IMR-90 (cell line): ENCODE measurements at regions not wholly inside any gene's neighbourhood (a gene's known extent, or its start where the extent isn't known, plus 50 kb on each side); places are given as distances from the start of the nearest gene placed in this dataset.

Experiments used
- ATAC-seq: fragments of 200-7000 bp; cut with Tn5 transposase; 2 replicates; pipeline ENCODE4 v1.9.1; 2020; ENCODE audit warnings: low read depth, mild to moderate bottlenecking, moderate library complexity
- BruUV-seq: library from RNA; stranded (reverse); fragments of 400-500 nt; replicated peaks from 2 replicates; lab custom pipeline; 2021; lab: Mats Ljungman, UMichigan
- CTCF ChIA-PET: fragments of 300-600 bp; formaldehyde crosslinking; extraction: SDS; loops from one replicate; lab custom pipeline; 2021; ENCODE audit warnings: antibody characterized with exemption; lab: Yijun Ruan, JAX
- POLR2A ChIA-PET: fragments of 300-600 bp; sonication (Branson Sonifier 250); formaldehyde crosslinking; loops from one replicate; lab custom pipeline; 2022; ENCODE audit warnings: antibody characterized with exemption; ENCODE audit not compliant: unreplicated experiment; lab: Charles Lee
- DNase-seq: peaks from one replicate; pipeline ENCODE4 v3.0.0; 2013
- H2AFZ ChIP-seq: replicated peaks from 2 replicates; pipeline ENCODE3; 2013; ENCODE audit warnings: low read length, mild to moderate bottlenecking; ENCODE audit not compliant: poor library complexity
- H2AK5ac ChIP-seq: 2 replicates; pipeline ENCODE4 v1.6.1; 2013; ENCODE audit warnings: low read depth, low read length, inconsistent platforms
- H2AK9ac ChIP-seq: replicated peaks from 2 replicates; pipeline ENCODE3; 2013; ENCODE audit warnings: mild to moderate bottlenecking, low read depth, low read length, moderate library complexity; ENCODE audit not compliant: poor library complexity
- H2BK120ac ChIP-seq: 2 replicates; pipeline ENCODE4 v1.6.1; 2013; ENCODE audit warnings: low read depth, low read length, inconsistent platforms
- H2BK15ac ChIP-seq: 3 replicates; pipeline ENCODE4 v1.6.1; 2013; ENCODE audit warnings: low read depth, low read length, inconsistent platforms
- H2BK20ac ChIP-seq: 2 replicates; pipeline ENCODE4 v1.6.1; 2013; ENCODE audit warnings: low read depth, mild to moderate bottlenecking, inconsistent platforms, low read length, moderate library complexity
- H2BK5ac ChIP-seq: 2 replicates; pipeline ENCODE4 v1.6.1; 2013; ENCODE audit warnings: mild to moderate bottlenecking, low read depth, low read length, inconsistent platforms; ENCODE audit not compliant: poor library complexity, severe bottlenecking
- H3K14ac ChIP-seq: replicated peaks from 2 replicates; pipeline ENCODE4 v1.6.1; 2013; ENCODE audit warnings: low read depth, low read length, inconsistent platforms
- H3K18ac ChIP-seq: 2 replicates; pipeline ENCODE4 v1.6.1; 2013; ENCODE audit warnings: low read depth, low read length, control low read depth
- H3K23ac ChIP-seq: 2 replicates; pipeline ENCODE4 v1.6.1; 2013; ENCODE audit warnings: low read depth, low read length, inconsistent platforms
- H3K27ac ChIP-seq: 2 replicates; pipeline ENCODE4 v1.5.1; 2013; ENCODE audit warnings: mild to moderate bottlenecking, control low read depth, low read length; ENCODE audit not compliant: insufficient read depth
- H3K27me3 ChIP-seq: 2 replicates; pipeline ENCODE4 v1.6.1; 2013; ENCODE audit warnings: low read length; ENCODE audit not compliant: control insufficient read depth, insufficient read depth
- H3K36me3 ChIP-seq: 2 replicates; pipeline ENCODE4 v1.6.1; 2013; ENCODE audit warnings: low read length, mixed read lengths; ENCODE audit not compliant: control insufficient read depth, insufficient read depth
- H3K4ac ChIP-seq: 2 replicates; pipeline ENCODE4 v1.6.1; 2013; ENCODE audit warnings: low read depth, low read length, inconsistent platforms
- H3K4me1 ChIP-seq: 2 replicates; pipeline ENCODE4 v1.6.1; 2013; ENCODE audit warnings: low read length, mixed read lengths; ENCODE audit not compliant: control insufficient read depth, insufficient read depth
- H3K4me2 ChIP-seq: 2 replicates; pipeline ENCODE4 v1.6.1; 2013; ENCODE audit warnings: low read depth, mild to moderate bottlenecking, control low read depth, low read length, moderate library complexity
- H3K4me3 ChIP-seq: 2 replicates; pipeline ENCODE4 v1.5.1; 2013; ENCODE audit warnings: low read depth, mild to moderate bottlenecking, control low read depth, low read length, moderate library complexity; ENCODE audit not compliant: insufficient read depth
- H3K56ac ChIP-seq: 2 replicates; pipeline ENCODE4 v1.6.1; 2013; ENCODE audit warnings: low read length, inconsistent platforms; ENCODE audit not compliant: insufficient read depth; ENCODE audit errors: extremely low read depth
- H3K79me1 ChIP-seq, 2 experiments: 2 replicates each; pipeline ENCODE4 v1.6.1; 2013; ENCODE audit warnings: low read length in 2 of 2, inconsistent platforms in 1 of 2, low read depth in 1 of 2
- H3K9ac ChIP-seq: 2 replicates; pipeline ENCODE4 v1.6.1; 2013; ENCODE audit warnings: low read depth, low read length, control low read depth
- H3K9me1 ChIP-seq: 2 replicates; pipeline ENCODE4 v1.6.1; 2013; ENCODE audit warnings: low read length, inconsistent platforms; ENCODE audit not compliant: insufficient read depth
- H3K9me3 ChIP-seq: 2 replicates; pipeline ENCODE4 v1.6.1; 2013; ENCODE audit warnings: low read length; ENCODE audit not compliant: control insufficient read depth, insufficient read depth
- H4K20me1 ChIP-seq: 2 replicates; pipeline ENCODE4 v1.6.1; 2013; ENCODE audit warnings: low read length, inconsistent platforms; ENCODE audit not compliant: insufficient read depth
- H4K5ac ChIP-seq: 2 replicates; pipeline ENCODE4 v1.6.1; 2013; ENCODE audit warnings: mild to moderate bottlenecking, low read depth, low read length, control low read depth
- H4K8ac ChIP-seq, 2 experiments: 2 replicates each; pipeline ENCODE4 v1.6.1; 2013; ENCODE audit warnings: low read depth in 2 of 2, low read length in 2 of 2, control low read depth in 1 of 2, inconsistent platforms in 1 of 2
- H4K91ac ChIP-seq: 2 replicates; pipeline ENCODE4 v1.6.1; 2013; ENCODE audit warnings: low read depth, low read length, inconsistent platforms; ENCODE audit not compliant: insufficient read depth
- CHD1 ChIP-seq: IDR thresholded peaks from 2 replicates; pipeline ENCODE4 v1.6.1; 2012; ENCODE audit warnings: low read depth, low read length, improper control_type of control experiment
- ELK1 ChIP-seq: fragments of 150-350 bp; IDR thresholded peaks from 2 replicates; pipeline ENCODE4 v1.6.1; 2016; ENCODE audit warnings: low read depth, mild to moderate bottlenecking, low read length, moderate library complexity, borderline replicate concordance
- FOS ChIP-seq: fragments of 150-350 bp; IDR thresholded peaks from 2 replicates; pipeline ENCODE4 v1.6.1; 2016; ENCODE audit warnings: low read depth, low read length
- MAFK ChIP-seq: IDR thresholded peaks from 2 replicates; pipeline ENCODE4 v1.6.1; 2012; ENCODE audit warnings: low read depth, low read length, improper control_type of control experiment
- MAZ ChIP-seq: IDR thresholded peaks from 2 replicates; pipeline ENCODE4 v1.6.1; 2012; ENCODE audit warnings: low read depth, mild to moderate bottlenecking, low read length, improper control_type of control experiment, moderate library complexity, borderline replicate concordance
- MXI1 ChIP-seq: IDR thresholded peaks from 2 replicates; pipeline ENCODE4 v1.6.1; 2012; ENCODE audit warnings: low read depth, mild to moderate bottlenecking, low read length, moderate library complexity, borderline replicate concordance
- POLR2A ChIP-seq: IDR thresholded peaks from 2 replicates; pipeline ENCODE4 v1.6.1; 2012; ENCODE audit warnings: mild to moderate bottlenecking, low read depth, low read length
- RCOR1 ChIP-seq: IDR thresholded peaks from 2 replicates; pipeline ENCODE4 v1.6.1; 2012; ENCODE audit warnings: mild to moderate bottlenecking, low read length, improper control_type of control experiment; ENCODE audit not compliant: insufficient replicate concordance
- USF2 ChIP-seq: fragments of 150-350 bp; IDR thresholded peaks from 2 replicates; pipeline ENCODE4 v1.6.1; 2017; ENCODE audit warnings: mild to moderate bottlenecking, antibody characterized with exemption, low read length, low read depth
- WGBS, 2 experiments: methylation state at CpG; one replicate each; pipeline versions ENCODE4 v1.1.5 to v1.1.7; 2013; ENCODE audit warnings: missing lambda C conversion rate in 2 of 2; ENCODE audit not compliant: insufficient read length in 1 of 2; ENCODE audit errors: extremely low coverage in 2 of 2; 5-methylcytosine and 5-hydroxymethylcytosine counted together
- dilution Hi-C: fragments of 300-500 bp; cut with HindIII; formaldehyde crosslinking; loops from one replicate; pipeline ENCODE4 v1.14.3; 2018; ENCODE audit warnings: low sequenced_read_pairs; ENCODE audit not compliant: unreplicated experiment
- in situ Hi-C: fragments of 300-500 bp; cut with MboI; formaldehyde crosslinking; loops from 3 replicates; pipeline ENCODE4 v1.14.3; 2019; ENCODE audit warnings: low sequenced_read_pairs, inconsistent platforms, mixed read lengths
- intact Hi-C: fragments of 100-400 bp; cut with micrococcal nuclease; formaldehyde crosslinking; loops from 2 replicates; pipeline ENCODE4 v1.10.0; 2022

- Histone ChIP-seq H4K5ac (no peak overlapping the region), H3K79me1 (no peaks in the 10 kb centered on the region), H3K4me1 (no peaks in the 10 kb centered on the region; the same call in 1 of the 2 replicates), H3K9me3 (peaks cover 5% of the 10 kb centered on the region), H3K9ac (no peak overlapping the region), H3K23ac (no peak overlapping the region), H3K9me1 (no peaks in the 10 kb centered on the region), H3K14ac (no peak overlapping the region), H3K36me3 (no peaks in the 10 kb centered on the region), H3K27ac (no peak overlapping the region), H2AK9ac (no peak overlapping the region), H3K4me3 (no peak overlapping the region), H3K18ac (no peak overlapping the region), H2BK5ac (no peak overlapping the region), H4K91ac (no peak overlapping the region), H3K4ac (no peak overlapping the region), H2BK15ac (no peak overlapping the region), H2AFZ (no peak overlapping the region), H3K4me2 (no peak overlapping the region), H3K56ac (no peak overlapping the region), H3K27me3 (peaks cover 7% of the 10 kb centered on the region; the same call in 1 of the 2 replicates), H4K8ac (no peak overlapping the region), H2BK20ac (no peak overlapping the region), H2BK120ac (no peak overlapping the region), H4K20me1 (no peaks in the 10 kb centered on the region), H2AK5ac (no peak overlapping the region)
- no peak for TF ChIP-seq POLR2A
- TF ChIP-seq ELK1 = no peak
- no peak for TF ChIP-seq MXI1
- no peak for TF ChIP-seq CHD1
- TF ChIP-seq MAZ = no peak
- TF ChIP-seq MAFK = no peak
- no peak for TF ChIP-seq RCOR1
- no peak for TF ChIP-seq USF2
- no peak for TF ChIP-seq FOS
- WGBS, 2 experiments = no CpG with 5 or more reads among the region's 6 CpGs
- in situ Hi-C loops = no loop called here
- intact Hi-C loops = no loop called here
- CTCF ChIA-PET = interaction anchor here (1.1 kb wide), 1 partner anchor 19 kb away, joined by 3 read pairs; no protein-coding TSS in a partner anchor
- ATAC-seq (no peak), DNase-seq (no peak)
- no TSS peak for BruUV-seq
- POLR2A ChIA-PET = no interaction called here
- dilution Hi-C loops = no loop called here
These were observed 136.5 kb upstream of the ECI2 start for GRCh38 chr6:4271761-4272470.
